HG03060 (cell line): ENCODE measurements at regions not wholly inside any gene's neighbourhood (a gene's known extent, or its start where the extent isn't known, plus 50 kb on each side); places are given as distances from the start of the nearest gene placed in this dataset.

Source experiments
- ATAC-seq: cut with Tn5 transposase; IDR thresholded peaks from one replicate; pipeline ENCODE4 v1.9.1; 2021; ENCODE audit warnings: low read depth, moderate number of reproducible peaks; ENCODE audit not compliant: unreplicated experiment

DNA sequence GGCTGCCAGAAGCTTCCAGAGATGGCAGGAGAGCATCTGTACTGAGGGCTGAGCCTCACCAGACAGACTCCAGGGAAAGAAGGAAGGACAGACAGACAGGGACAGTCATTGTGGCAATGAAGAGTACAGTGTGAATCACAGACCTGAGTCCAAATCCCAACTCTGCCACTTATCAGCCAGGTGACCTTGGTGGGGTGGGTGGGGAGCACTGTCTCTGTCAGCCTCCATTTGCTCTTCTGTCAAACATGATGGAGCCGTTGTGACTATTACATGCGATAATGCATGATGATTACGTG is 85.9 kb upstream of the FSTL4 start:
- ATAC-seq = no peak

DNA sequence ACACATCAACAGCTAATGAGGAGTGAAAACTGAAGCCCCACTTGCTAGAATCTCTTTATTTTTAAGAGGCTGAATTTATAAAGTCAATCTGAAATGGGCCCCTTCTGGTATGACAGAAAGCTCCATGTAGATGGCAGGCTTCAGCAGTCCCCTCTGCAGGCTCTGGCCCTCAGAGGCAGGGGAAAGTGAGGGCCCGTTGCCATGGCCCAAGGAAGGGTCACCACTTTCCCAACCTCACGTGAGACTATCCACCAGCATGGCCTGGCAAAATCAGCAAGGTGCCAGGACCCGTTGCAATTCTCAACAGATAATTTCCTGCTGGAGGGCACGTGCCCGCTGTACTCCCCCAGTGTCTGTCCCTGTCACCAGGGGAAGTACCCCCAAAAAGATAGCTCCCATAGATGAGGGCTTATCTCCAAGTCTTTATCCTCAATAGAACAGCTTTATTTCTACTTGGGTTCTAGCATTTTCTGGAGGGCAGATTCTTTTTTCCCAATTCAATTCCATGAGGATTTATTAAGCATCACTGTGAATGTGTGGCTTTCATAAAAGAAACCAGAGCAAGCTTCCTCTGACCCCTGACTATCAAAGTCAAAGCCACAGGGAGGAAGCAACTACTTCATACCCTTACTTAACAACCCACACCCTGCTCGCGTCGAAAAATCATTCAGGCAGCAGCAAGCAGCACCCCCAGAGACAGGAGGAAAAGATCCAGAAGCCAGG is 85.4 kb upstream of the FSTL4 start:
- no peak for ATAC-seq

DNA sequence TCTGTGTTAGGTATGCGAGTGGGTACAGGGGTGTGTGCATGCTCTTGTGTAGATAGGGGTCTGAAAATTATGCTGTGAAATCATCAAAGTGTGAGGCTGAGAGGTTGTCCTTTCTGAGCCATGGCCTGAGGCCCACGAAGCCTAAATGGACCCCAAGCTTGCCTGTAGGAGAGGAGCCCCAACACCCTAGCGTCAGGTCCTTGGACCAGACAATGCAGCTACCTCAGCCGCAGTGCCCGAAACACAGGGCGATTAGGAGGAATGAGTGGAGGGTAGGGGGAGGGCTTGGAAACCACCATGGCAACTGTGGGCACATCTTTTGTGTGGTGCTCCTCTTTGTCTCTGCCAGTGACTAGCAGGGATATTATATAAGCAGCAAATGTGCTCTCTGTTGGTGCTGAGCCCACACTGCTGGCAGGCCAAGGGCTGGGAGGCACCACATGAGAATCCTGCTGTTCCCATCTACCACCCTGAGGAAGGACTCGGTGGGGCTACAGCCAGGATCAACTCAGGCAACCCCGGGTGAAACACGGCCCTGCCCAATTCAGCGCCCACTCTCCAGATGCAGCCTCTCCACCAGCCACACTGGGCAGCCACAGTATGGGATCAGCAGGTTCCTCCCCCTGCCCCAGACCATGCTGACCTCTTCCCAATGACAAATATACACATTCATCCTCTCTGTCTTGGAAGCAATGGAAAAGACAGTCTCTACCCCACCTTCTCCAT is 84.6 kb upstream of the FSTL4 start:
- no peak for ATAC-seq

DNA sequence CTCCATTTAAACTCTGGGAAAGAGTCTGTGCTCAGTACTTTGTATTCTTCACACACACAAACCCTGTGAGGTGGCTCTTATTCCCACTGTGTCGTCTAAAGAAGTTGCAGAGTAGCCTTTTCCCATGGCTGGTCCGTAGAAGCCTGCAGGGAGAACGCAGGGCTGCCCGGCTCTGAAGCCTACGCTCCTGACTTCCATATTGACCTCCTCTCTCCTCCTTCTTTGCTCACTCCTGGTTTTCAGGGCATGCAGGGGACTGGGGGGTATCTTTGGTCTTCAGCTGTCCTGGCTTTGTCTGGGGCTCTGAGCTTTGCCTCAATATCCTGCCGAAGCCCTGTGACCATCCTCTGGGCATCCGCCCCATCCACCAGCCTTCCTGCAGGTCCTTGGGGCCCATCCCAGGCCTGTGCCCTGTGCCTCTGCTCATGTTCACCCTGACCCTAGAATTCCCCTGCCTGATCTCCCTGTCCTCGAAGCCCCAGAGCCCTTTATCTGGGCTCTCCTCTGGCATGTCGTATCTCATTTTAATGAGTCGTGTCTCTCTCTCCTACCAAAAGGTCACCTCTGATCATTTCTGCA is 83.8 kb upstream of the FSTL4 start:
- ATAC-seq = no peak

DNA sequence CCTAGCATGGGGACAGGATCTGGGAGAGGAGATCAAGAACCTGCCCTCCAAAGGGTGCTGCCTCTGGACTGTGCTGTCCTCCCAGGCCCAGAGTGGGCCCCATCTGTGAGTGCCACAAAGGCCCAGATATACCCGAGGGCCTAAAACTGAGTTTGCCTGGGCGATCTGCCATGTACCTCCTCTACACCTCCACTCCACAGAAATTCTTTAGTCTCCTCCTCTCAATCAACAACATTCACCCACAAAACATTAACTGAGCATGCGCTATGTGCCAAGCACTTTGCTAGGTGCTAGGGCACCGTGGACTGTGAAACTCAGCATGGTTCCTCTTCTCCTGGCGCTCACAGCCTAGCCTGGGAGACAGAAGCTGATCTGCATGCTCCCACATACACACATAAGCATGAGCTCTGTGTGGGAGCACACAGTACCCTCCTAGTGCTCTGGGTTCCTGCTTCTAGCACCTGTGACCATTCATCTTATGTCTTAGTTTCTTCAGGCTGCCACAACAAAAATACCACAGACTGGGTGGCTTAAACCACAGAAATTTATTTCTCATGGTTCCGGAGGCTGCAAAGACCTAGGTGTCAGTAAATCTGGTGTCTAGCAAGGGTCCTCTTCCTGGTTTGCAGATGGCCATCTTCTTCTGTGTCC is 82.0 kb upstream of the FSTL4 start:
- ATAC-seq = no peak

DNA sequence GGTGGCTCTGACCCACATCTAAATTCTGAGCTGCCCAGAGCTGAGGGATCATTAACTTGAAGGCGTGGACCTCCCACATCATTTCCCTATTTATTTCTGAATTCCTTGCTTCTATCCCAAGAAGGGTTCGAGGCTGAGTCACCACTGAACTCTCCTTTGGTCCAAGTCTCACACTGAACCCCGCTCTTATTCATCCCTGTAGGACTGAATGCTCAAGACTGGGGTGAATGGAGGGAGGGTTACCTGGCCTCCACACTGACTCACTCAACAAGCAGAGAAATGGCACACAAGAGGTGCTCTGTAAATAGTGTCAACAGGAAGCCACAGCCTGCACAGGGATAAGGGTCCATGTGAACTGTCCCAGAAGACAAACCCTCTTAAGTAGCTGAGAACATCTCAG is 79.1 kb upstream of the FSTL4 start:
- no peak for ATAC-seq

DNA sequence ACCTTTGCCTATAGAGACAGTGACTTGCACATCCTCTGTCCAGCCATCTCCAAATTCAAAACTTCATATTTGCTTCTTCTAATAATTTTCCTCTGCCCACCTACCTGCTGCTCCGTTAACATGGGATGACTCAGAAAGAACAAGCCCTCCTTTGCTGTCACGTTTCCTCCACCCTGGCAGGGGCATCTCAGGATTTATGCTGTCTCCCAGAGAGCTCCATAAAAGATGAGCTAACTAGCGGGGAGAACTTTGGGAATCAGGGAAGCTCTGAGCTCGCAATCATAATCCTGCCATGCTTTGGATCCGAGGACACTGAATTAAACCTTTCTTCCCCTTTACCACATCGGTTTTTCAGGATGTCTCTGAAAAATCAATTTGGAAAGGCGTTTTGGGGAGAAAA is 78.4 kb upstream of the FSTL4 start:
- ATAC-seq = no peak

DNA sequence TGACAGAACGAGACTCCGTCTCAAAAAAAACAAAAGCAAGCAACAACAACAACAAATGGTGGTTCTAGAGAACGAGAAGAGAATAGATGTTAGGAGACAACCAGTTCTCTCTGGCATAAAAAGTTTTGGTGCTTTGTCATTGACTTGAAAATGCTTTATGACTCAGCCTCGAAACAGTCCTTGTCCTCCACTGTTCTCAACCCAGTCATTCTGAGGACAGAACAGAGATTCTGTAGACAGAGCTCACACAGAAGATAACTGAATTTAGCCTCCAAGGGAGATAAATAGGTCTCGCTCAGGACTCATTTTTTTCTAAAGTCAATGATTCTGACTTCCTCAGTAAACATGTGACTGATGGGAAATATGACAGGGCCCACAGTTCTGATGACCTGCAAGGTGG is 76.0 kb upstream of the FSTL4 start:
- ATAC-seq = no peak

DNA sequence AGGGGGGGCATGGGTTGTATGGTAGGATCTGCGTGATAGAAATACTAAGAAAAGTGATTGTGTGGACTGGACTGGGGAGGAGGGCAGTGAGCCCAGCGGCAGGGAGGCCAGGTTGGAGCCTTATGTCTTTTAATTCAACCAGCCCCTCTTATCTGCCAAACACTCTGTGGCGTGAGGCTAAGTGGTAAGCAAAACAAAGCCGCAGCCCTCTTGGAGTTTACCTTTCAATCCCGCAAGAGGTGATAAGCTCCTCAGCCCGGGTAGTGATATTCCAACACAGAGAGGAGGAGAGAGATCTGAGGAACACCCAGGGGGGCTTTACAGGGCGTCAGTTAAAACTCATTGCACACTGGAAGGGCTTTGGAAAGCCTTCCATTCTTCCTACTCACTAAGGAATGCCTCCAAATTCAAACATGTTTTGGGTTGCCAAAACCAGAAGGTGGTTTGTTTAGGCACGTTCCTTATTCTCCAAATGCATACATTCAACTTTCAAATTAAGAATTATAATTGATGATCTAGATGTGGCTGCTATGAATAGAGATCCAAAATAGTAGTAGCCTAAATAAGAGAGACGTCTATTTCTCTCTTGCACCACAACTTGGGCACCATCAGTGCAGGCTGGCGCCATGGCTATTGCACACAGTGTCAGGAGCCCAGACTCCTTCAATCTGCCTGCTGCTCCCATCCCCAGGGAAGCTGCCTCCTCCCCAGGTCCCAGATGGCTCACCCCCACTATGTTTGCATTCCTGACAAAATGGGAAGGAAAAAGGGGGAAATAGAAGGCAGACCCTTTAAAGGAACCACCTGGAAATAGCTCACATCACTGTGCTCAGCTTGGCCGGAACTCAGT is 75.1 kb upstream of the FSTL4 start:
- ATAC-seq = no peak

DNA sequence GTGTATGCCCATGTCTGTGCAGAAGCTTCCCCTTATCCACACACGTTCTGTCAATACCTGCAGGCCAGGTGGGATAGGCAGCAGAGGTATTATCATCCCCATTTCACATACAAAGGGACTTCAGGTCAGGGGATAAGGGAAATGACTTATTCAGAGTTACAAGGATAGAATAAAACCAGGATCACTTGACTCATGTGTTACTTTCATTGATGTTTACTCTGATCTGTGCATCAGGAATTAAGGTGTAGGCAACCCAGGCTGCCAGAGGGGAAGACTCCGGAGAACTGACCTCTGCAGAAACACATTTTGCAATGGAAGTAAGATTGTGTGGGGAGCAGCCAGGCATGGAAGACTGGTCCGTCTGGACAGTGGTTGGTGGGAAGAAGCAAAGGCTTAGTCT is 74.2 kb upstream of the FSTL4 start:
- no peak for ATAC-seq

DNA sequence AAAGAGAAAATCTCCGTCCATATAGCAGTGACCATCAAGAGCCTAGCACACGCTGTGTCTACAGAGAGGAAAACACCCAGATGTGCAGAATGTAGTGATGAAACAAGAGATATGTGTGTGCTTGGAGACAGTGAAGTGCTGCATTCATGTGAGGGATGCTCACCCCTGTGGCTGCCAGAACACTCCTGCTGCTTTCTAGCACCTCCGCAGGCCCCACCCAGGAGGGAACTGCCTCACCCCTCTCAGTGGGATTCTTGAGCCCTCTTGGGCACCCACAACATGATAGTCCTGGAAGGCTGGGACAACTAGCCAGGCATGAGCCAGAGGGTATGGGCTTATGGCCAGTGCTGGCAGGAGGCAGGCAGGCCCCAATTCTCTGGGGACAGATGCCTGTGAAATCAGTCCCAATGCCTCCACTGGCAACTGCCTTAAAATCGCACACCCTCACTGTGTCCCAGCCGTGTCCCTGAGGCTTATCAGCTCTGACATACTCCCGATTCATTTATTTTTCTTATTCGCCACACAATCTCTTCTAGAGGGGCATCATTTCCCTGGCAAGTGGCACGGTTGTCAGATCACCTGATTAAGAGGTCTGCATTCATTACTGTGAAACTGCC is 73.2 kb upstream of the FSTL4 start:
- ATAC-seq = no peak

DNA sequence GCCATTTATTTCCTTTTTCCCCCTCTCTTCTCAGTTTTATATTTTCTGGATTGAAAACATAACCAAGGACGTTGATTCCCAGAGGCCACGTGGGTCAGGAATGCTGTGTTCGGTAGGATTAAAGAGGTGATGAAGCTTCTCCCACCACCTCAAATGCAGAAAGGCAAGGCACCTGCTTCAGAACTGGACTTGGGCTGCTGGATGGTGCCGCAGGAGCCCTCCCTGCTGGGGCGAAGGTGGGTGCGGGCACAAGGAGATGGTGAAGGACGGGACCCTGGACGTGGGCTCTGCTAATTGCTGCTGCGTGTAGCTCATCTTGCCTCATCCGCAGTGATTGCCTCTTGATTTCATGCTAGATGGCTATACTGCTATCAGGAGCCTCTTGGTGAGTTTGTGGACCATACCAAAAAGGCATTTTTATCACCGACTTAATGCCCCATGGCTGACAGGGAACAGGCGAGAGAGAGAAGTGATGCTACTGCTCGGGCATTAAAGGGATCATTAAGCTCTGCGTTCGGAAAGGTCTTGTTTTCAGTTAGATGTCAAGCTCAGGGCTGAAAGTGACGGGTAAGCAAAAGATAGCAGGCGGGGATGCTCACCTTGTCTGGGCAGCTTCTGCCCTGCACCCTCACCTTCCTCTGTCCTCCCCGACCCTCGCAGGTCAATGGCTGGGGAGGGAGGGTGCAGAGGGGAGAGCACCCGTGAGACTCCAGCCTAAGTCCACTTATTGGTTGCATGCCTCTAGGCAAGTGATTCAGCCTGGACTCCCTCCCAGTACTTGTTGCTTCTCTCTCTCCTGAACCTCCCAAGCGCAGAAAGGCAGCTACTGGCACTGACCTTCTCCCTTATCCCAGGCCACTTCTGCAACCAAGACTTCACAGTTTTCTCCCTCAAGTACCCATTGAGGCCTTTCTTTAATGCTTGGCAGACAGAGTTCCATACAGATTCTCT is 71.6 kb upstream of the FSTL4 start:
- ATAC-seq = no peak

DNA sequence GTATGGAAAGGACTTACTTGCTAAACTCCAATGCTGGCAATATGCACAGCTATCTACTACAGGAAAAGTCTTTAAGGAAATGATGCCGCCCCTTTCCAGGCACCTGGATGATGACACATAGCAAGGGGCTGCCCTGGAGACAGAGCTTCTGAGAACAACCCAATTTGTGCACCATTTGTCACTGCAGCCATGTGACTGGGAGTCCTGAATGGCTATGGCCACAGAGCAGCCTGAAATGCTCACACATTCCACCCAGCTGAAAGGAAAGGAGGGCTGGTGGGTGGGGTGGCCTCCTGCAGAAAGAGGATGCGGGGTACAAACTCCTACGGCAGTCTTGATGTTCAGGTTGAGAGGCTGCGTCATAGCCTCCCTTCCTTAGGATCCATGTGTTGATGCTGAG is 70.1 kb upstream of the FSTL4 start:
- ATAC-seq = no peak

DNA sequence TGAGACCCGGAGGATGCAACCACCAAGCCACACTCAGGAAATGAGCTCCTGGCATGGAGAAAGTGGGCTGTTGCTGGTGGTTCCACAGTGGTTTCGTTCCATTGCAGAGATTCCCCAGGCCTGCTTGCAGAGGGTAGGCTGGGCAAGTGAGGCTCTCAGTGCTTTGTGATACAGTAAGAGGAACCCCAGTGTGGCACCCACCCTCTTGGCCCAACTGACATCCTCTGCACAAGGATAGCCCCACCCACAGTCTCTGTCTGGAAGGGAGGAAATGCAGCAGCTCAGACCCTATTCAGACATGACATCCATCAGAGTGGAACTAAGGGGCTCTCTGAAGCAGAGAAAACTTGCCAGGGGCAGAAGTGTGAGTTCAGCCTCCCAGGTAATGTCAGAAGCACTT is 69.6 kb upstream of the FSTL4 start:
- ATAC-seq = no peak

DNA sequence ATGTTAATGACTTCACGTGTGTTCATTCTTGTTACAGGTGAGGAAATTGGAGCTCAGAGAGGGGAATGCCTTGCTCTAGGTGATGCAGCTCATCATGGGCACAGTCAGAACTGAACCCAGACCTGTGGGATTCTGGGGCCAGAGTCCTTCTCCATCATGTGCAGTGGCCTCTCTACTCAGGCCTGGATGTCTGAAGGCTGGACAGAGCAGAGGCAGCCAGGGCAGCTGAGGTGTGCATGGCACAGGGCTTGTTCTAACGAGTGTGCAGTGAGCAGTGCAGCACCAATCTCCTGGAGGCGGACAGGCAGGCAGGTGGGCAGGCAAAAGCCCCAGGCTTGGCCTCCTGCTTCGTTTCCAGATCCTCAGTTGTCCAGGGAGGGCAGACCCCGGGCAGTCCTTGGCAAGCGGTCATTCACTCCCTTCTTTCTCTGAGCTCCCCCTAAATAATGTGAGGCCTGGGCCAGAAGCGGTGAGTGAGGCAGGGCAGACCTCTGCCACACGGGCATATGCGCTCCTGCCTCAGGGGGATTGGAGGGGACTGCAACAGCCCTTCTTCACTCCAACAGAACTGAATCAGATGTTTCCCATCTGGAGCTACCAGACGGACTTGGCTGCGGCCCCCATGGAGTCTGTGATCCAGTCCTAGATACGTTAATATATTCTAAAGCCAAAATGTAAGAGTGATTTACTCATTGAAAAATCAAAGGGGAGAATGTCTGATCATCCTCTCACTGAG is 68.7 kb upstream of the FSTL4 start:
- no peak for ATAC-seq

DNA sequence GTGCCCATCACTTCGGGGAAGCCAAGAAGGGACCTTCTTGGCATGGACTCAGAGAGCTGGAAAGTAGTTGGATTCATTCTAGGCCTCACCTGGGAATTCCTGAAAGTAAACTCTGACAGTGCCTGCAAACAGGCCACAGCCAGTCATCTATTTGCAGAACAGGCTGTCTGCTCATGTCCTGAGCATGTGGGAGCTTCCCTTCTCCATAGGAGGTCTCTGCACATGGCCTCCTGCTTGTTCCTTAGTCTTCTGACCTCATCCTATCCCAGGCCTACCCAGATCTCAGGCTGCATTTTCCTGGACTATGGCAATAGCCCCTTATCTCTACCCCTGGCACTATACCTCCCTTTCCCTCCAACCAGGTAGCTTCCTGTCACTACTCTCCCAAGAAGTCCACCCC is 67.2 kb upstream of the FSTL4 start:
- no peak for ATAC-seq

DNA sequence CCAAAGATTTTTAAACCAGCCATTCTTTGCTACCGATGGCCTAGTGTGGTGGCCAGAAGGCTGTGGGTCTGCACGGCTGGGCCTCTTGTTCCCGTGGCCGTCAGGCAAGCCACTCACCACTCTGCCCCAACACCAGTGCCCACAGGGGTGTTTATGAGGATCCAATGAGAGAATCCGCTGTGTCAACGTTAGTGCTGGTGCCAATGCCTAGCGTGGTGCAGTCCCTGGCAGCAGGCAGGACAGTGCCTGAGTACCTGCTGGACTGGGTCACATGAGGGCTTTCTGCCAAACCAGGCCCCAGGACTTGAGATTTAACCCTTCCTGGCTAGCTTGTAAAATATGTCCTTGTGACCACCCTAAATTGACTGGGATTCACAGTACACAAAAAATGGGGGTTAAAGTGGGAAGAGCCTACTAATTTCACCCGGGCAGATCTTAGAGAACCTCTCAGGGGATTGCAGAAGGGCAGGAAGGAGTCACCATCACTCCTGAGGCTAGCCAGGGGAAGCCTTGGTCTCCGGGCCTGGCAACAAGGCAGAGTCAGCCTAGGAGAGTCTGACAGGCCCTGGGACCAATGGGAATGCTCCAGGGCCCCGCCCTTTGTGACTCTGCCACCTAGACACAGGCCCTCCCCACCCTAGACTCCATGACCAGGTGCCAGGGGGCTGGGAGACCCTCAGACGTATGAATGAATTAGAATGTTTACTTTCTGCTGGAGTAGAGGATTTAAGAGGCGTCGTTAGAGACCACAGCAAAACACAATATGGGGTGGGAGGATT is 63.2 kb upstream of the FSTL4 start:
- ATAC-seq = no peak

DNA sequence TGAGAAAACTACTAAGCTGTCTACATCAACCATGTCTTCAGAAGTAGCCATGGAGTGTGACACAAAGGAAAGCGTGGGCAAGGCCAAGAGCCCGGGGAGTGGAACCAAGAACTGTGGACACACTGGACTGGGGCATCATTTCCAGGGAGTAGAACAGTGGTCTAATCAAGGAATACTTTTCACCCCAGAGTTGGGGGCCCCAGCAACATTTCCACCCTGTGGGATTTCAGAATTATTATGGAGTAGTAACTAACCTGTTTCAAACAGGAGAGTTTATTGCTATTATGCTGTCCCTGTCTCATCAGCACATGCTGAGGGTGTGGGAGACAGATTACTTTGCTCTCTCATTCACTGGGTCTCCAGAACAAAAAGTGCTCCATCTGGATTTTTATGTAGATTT is 58.0 kb upstream of the FSTL4 start:
- ATAC-seq = no peak
